Tibial artery (tissue), 4 donors: ENCODE measurements at regions not wholly inside any gene's neighbourhood (a gene's known extent, or its start where the extent isn't known, plus 50 kb on each side); places are given as distances from the start of the nearest gene placed in this dataset.

Source experiments
- DNase-seq, 2 donors: peaks; one replicate each; pipeline ENCODE4 v3.0.0-alpha.2; 2019
- H3K27ac ChIP-seq, 2 donors: fragments of 200-600 bp; sonication (generic) in 1 of 2; 1 replicate in 1 of 2; 2 replicates in 1 of 2; pipeline ENCODE4 v1.5.1; 2018 to 2019; ENCODE audit warnings: mild to moderate bottlenecking in 1 of 2
- H3K27me3 ChIP-seq, 2 donors: fragments of 200-600 bp; sonication (generic) in 1 of 2; one replicate each; pipeline versions ENCODE4 v1.5.1 to v1.6.0; 2016 to 2019
- H3K36me3 ChIP-seq, 3 donors: fragments of 200-600 bp; sonication (generic) in 2 of 3; one replicate each; pipeline ENCODE4 v1.5.1; 2016 to 2019; ENCODE audit warnings: mild to moderate bottlenecking in 2 of 3
- H3K4me1 ChIP-seq, 4 donors: fragments of 200-600 bp; sonication (generic) in 2 of 4; 1 replicate in 3 of 4; 2 replicates in 1 of 4; pipeline ENCODE4 v1.5.1; 2016 to 2019
- H3K4me3 ChIP-seq, 2 donors: fragments of 200-600 bp; sonication (generic) in 1 of 2; 1 replicate in 1 of 2; 2 replicates in 1 of 2; pipeline ENCODE4 v1.5.1; 2018 to 2019; ENCODE audit warnings: mild to moderate bottlenecking in 2 of 2
- H3K9me3 ChIP-seq, 3 donors: fragments of 200-600 bp; sonication (generic) in 1 of 3; one replicate each; pipeline ENCODE4 v1.5.1; 2016 to 2019
- CTCF ChIP-seq, 2 experiments: fragments of 200-600 bp in 1 of 2; fragments of 450-650 bp in 1 of 2; IDR thresholded peaks; one replicate each; pipeline ENCODE4 v1.5.1; 2017 to 2019; ENCODE audit warnings: antibody characterized with exemption in 2 of 2, mild to moderate bottlenecking in 1 of 2, moderate library complexity in 1 of 2
- intact Hi-C: fragments of 100-400 bp; cut with DNase I; formaldehyde crosslinking; loops from one replicate; pipeline ENCODE4 v1.15.0; 2023; ENCODE audit warnings: low total_unique reads

- no peaks in the 10 kb centered on the region for H3K36me3 ChIP-seq
- TF ChIP-seq CTCF (IDR thresholded peaks at IDR 0.05): no peak
- intact Hi-C loops: no loop called here
Measured at GRCh38 chr1:73167009-73167657, 884.8 kb upstream of the NEGR1 start.

GRCh38 chr1:73162564-73162963, 880.2 kb upstream of the NEGR1 start:
- TF ChIP-seq CTCF (IDR thresholded peaks at IDR 0.05): no peak
- no peaks in the 10 kb centered on the region for H3K36me3 ChIP-seq

More at GRCh38 chr1:73167009-73167657, 884.8 kb upstream of the NEGR1 start:
- H3K4me1 ChIP-seq: no peaks in the 10 kb centered on the region
- H3K4me3 ChIP-seq: no peak overlapping the region
- no peak for DNase-seq
- no peaks in the 10 kb centered on the region for H3K9me3 ChIP-seq
- H3K27ac ChIP-seq: no peak overlapping the region
- H3K27me3 ChIP-seq: no peaks in the 10 kb centered on the region

GRCh38 chr1:73161418-73161817, 879.1 kb upstream of the NEGR1 start:
- TF ChIP-seq CTCF (IDR thresholded peaks at IDR 0.05): no peak
- no peak overlapping the region for H3K27ac ChIP-seq
- no peaks in the 10 kb centered on the region for H3K4me1 ChIP-seq
- H3K4me3 ChIP-seq: no peak overlapping the region
- no peaks in the 10 kb centered on the region for H3K27me3 ChIP-seq
- H3K9me3 ChIP-seq: no peaks in the 10 kb centered on the region
- intact Hi-C loops: no loop called here
- DNase-seq: no peak
- H3K36me3 ChIP-seq: no peaks in the 10 kb centered on the region

More at GRCh38 chr1:73162564-73162963, 880.2 kb upstream of the NEGR1 start:
- DNase-seq: no peak
- Histone ChIP-seq H3K27ac (no peak overlapping the region), H3K9me3 (no peaks in the 10 kb centered on the region), H3K27me3 (no peaks in the 10 kb centered on the region), H3K4me3 (no peak overlapping the region), H3K4me1 (no peaks in the 10 kb centered on the region)
- intact Hi-C loops: no loop called here

GRCh38 chr1:73160759-73161158, 878.4 kb upstream of the NEGR1 start:
- H3K9me3 ChIP-seq: no peaks in the 10 kb centered on the region
- H3K4me1 ChIP-seq: no peaks in the 10 kb centered on the region
- H3K36me3 ChIP-seq: no peaks in the 10 kb centered on the region
- no peaks in the 10 kb centered on the region for H3K27me3 ChIP-seq
- intact Hi-C loops: no loop called here
- no peak overlapping the region for H3K27ac ChIP-seq
- H3K4me3 ChIP-seq: no peak overlapping the region
- no peak for TF ChIP-seq CTCF (IDR thresholded peaks at IDR 0.05)
- DNase-seq: no peak

- Histone ChIP-seq H3K36me3 (no peaks in the 10 kb centered on the region), H3K27ac (no peak overlapping the region), H3K27me3 (no peaks in the 10 kb centered on the region), H3K4me3 (no peak overlapping the region), H3K9me3 (no peaks in the 10 kb centered on the region), H3K4me1 (no peaks in the 10 kb centered on the region)
- intact Hi-C loops: no loop called here
- no peak for TF ChIP-seq CTCF (IDR thresholded peaks at IDR 0.05)
- DNase-seq: no peak
Measured at GRCh38 chr1:73144311-73144710, 862.0 kb upstream of the NEGR1 start.

- no peak overlapping the region for H3K27ac ChIP-seq
- no peaks in the 10 kb centered on the region for H3K9me3 ChIP-seq
- H3K27me3 ChIP-seq: no peaks in the 10 kb centered on the region
- TF ChIP-seq CTCF (IDR thresholded peaks at IDR 0.05): no peak
- no peak overlapping the region for H3K4me3 ChIP-seq
- no peak for DNase-seq
- intact Hi-C loops: no loop called here
- no peaks in the 10 kb centered on the region for H3K4me1 ChIP-seq
- H3K36me3 ChIP-seq: no peaks in the 10 kb centered on the region
Measured at GRCh38 chr1:73136975-73137374, 854.6 kb upstream of the NEGR1 start.
